Tibial nerve (tissue), 4 donors: ENCODE measurements at regions not wholly inside any gene's neighbourhood (a gene's known extent, or its start where the extent isn't known, plus 50 kb on each side); places are given as distances from the start of the nearest gene placed in this dataset.

ENCODE experiments used
- CTCF ChIP-seq, 5 experiments: fragments of 200-600 bp in 3 of 5; fragments of 450-650 bp in 2 of 5; sonication (generic) in 3 of 5; IDR thresholded peaks; one replicate each; pipeline ENCODE4 v1.5.1; 2016 to 2019; ENCODE audit warnings: antibody characterized with exemption in 5 of 5, mild to moderate bottlenecking in 3 of 5, moderate library complexity in 2 of 5
- EP300 ChIP-seq, 2 donors: sonication (generic); formaldehyde crosslinking; IDR thresholded peaks; one replicate each; pipeline ENCODE4 v1.6.1; 2017; ENCODE audit warnings: antibody characterized with exemption in 2 of 2, mild to moderate bottlenecking in 1 of 2
- POLR2A ChIP-seq, 2 donors: fragments of 450-650 bp; IDR thresholded peaks; one replicate each; pipeline ENCODE4 v1.6.1; 2017; ENCODE audit warnings: antibody characterized with exemption in 2 of 2, mild to moderate bottlenecking in 2 of 2, moderate library complexity in 2 of 2

- no peak for TF ChIP-seq CTCF (IDR thresholded peaks at IDR 0.05)
- TF ChIP-seq POLR2A (IDR thresholded peaks at IDR 0.05) = no peak
- TF ChIP-seq EP300 (IDR thresholded peaks at IDR 0.05) = no peak
Measured at GRCh38 chr3:194233150-194233549, 97.2 kb downstream of the HES1 start.
